ENCODE measurements at regions not wholly inside any gene's neighbourhood (a gene's known extent, or its start where the extent isn't known, plus 50 kb on each side); places are given as distances from the start of the nearest gene placed in this dataset.
A peak's percentile ranks its signal among the peaks of the same experiment; 100 is the strongest.

- Histone ChIP-seq H3K27me3 (no peaks in the 10 kb centered on the region), H3K9me3 (no peaks in the 10 kb centered on the region), H3K27ac (no peak overlapping the region), H3K4me1 (no peaks in the 10 kb centered on the region), H3K4me3 (no peak overlapping the region), H3K36me3 (no peaks in the 10 kb centered on the region)
- WGBS (ENCODE audit: insufficient coverage, low coverage, low lambda C conversion rate, missing lambda C conversion rate) = 52% methylated on average over 5 of the region's 16 CpGs
- intact Hi-C loops (cut with DNase I) = no loop called here
- ATAC-seq (peak in 1 of 4 donors; percentile 19), DNase-seq (no peak)
- no peak for TF ChIP-seq POLR2A (IDR thresholded peaks at IDR 0.05)
- TF ChIP-seq CTCF (IDR thresholded peaks at IDR 0.05) = no peak
Measured at GRCh38 chr16:86242244-86243122, 267.8 kb upstream of the FOXF1 start.

DNA sequence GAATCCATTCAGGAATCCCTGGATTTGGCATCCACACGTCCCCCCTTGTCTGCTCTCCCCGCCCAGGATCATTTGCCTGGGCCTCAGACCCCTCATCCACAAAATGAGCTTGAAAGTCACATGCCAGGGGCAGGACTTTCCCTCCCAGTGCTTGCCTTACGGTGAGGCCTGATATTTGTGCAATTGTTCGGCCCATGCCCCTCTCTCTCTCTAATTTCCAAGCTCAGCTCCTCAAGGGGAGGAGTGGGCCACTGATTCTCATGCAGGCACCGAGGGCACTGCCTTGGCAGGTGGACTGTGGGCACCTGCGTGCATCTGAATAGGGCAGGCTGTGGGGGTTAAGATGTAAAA is 267.2 kb upstream of the FOXF1 start:
- no peak for DNase-seq
- TF ChIP-seq POLR2A (IDR thresholded peaks at IDR 0.05) = no peak
- TF ChIP-seq CTCF (IDR thresholded peaks at IDR 0.05) = no peak
- 31% methylated on average over 4 of the region's 6 CpGs for WGBS (ENCODE audit: insufficient coverage, low coverage, low lambda C conversion rate, missing lambda C conversion rate)

DNA sequence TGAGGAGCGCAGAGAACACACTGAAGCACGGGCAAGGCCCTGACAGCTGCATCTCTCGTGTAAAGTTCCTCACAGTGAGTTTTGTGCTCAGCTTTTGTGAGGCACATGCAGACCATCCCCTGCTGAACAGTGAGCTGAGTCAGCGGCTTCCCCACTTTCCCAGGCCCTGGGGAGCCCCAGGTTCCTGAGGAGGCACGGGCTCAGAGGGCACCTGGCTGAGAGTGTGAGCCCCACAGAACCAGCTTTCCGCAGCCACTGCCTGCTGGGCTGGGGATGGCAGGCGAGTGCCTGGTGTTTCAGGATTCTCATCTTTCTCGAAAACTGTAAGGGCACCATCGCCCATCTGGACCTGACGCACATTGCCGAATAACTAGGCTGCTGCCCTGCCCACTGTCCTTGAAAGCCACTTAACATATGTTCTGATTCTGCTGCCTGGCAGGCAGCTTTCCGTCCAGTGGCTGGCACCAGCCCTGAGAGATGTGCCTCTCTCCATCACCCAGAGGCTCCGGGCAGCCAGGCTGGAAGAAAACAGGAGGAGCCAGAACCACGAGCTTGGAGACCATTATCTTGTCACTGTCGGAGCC is 266.7 kb upstream of the FOXF1 start:
- Histone ChIP-seq H3K4me1 (no peaks in the 10 kb centered on the region), H3K4me3 (no peak overlapping the region), H3K9me3 (no peaks in the 10 kb centered on the region), H3K36me3 (no peaks in the 10 kb centered on the region), H3K27me3 (no peaks in the 10 kb centered on the region), H3K27ac (no peak overlapping the region)
- no peak for DNase-seq
- ATAC-seq = no peak
- TF ChIP-seq CTCF (IDR thresholded peaks at IDR 0.05) = no peak
- no peak for TF ChIP-seq POLR2A (IDR thresholded peaks at IDR 0.05)
- 38% methylated on average over 5 of the region's 15 CpGs for WGBS (ENCODE audit: insufficient coverage, low coverage, low lambda C conversion rate, missing lambda C conversion rate)
- intact Hi-C loops (cut with DNase I) = no loop called here

More for the DNA sequence above, 267.2 kb upstream of the FOXF1 start:
- H3K9me3 ChIP-seq = no peaks in the 10 kb centered on the region
- no peaks in the 10 kb centered on the region for H3K27me3 ChIP-seq
- no peak overlapping the region for H3K4me3 ChIP-seq
- H3K27ac ChIP-seq = no peak overlapping the region
- intact Hi-C loops (cut with DNase I) = no loop called here
- H3K36me3 ChIP-seq = no peaks in the 10 kb centered on the region
- ATAC-seq = no peak
- H3K4me1 ChIP-seq = no peaks in the 10 kb centered on the region

- TF ChIP-seq POLR2A (IDR thresholded peaks at IDR 0.05) (no peak), CTCF (IDR thresholded peaks at IDR 0.05) (no peak)
- Histone ChIP-seq H3K27me3 (no peaks in the 10 kb centered on the region), H3K9me3 (no peaks in the 10 kb centered on the region), H3K36me3 (no peaks in the 10 kb centered on the region), H3K27ac (no peak overlapping the region), H3K4me3 (no peak overlapping the region), H3K4me1 (no peaks in the 10 kb centered on the region)
- ATAC-seq = no peak
- DNase-seq = no peak
- WGBS (ENCODE audit: insufficient coverage, low coverage, low lambda C conversion rate, missing lambda C conversion rate) = 59% methylated on average over 9 of the region's 9 CpGs
- intact Hi-C loops (cut with DNase I) = no loop called here
Measured at GRCh38 chr16:86244158-86244557, 266.2 kb upstream of the FOXF1 start.
